Gastrocnemius medialis (tissue), 4 donors: ENCODE measurements at regions not wholly inside any gene's neighbourhood (a gene's known extent, or its start where the extent isn't known, plus 50 kb on each side); places are given as distances from the start of the nearest gene placed in this dataset.

ENCODE experiments used
- POLR2A ChIP-seq, 2 donors: fragments of 450-650 bp; IDR thresholded peaks; one replicate each; pipeline ENCODE4 v1.6.1; 2017; ENCODE audit warnings: antibody characterized with exemption in 2 of 2, mild to moderate bottlenecking in 2 of 2, moderate library complexity in 2 of 2
- TF ChIP-seq, protein P1 (sequence below), 5 experiments: fragments of 450-650 bp in 3 of 5; fragments of 200-600 bp in 2 of 5; sonication (generic) in 2 of 5; IDR thresholded peaks in 4 of 5; conservative IDR thresholded peaks in 1 of 5; 1 replicate in 4 of 5; 2 replicates in 1 of 5; pipeline ENCODE4 v1.5.1; 2016 to 2019; ENCODE audit warnings: antibody characterized with exemption in 5 of 5, mild to moderate bottlenecking in 3 of 5, moderate library complexity in 3 of 5

GRCh38 chr5:71907001-71907588 is 188.0 kb downstream of the CARTPT start:
- TF ChIP-seq, protein P1, sequence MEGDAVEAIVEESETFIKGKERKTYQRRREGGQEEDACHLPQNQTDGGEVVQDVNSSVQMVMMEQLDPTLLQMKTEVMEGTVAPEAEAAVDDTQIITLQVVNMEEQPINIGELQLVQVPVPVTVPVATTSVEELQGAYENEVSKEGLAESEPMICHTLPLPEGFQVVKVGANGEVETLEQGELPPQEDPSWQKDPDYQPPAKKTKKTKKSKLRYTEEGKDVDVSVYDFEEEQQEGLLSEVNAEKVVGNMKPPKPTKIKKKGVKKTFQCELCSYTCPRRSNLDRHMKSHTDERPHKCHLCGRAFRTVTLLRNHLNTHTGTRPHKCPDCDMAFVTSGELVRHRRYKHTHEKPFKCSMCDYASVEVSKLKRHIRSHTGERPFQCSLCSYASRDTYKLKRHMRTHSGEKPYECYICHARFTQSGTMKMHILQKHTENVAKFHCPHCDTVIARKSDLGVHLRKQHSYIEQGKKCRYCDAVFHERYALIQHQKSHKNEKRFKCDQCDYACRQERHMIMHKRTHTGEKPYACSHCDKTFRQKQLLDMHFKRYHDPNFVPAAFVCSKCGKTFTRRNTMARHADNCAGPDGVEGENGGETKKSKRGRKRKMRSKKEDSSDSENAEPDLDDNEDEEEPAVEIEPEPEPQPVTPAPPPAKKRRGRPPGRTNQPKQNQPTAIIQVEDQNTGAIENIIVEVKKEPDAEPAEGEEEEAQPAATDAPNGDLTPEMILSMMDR (IDR thresholded peaks at IDR 0.05 in 4 of 5, conservative IDR thresholded peaks at IDR 0.05 in 1 of 5), result no peak
- no peak for TF ChIP-seq POLR2A (IDR thresholded peaks at IDR 0.05)
